ENCODE measurements at regions not wholly inside any gene's neighbourhood (a gene's known extent, or its start where the extent isn't known, plus 50 kb on each side); places are given as distances from the start of the nearest gene placed in this dataset.

DNA sequence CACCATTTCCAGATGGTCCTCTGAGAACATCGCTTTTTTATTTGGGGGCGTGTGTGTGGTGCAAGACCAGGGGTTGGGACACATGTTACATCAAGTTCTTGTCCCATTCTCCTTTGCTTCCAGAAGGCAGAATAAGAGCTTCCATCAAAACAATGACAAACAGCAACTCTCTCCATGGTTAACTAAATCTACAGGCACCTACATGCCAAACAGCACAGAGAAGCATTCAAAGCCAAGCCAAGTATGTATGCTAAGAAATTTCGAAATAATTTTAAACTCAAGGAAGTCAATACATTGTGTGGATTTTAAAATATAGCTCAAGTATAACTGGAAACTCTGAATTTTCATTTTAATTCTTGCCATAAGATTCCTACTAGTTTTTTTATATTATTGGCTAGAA is 105.6 kb downstream of the SEC61B start:
- no peak for DNase-seq (ENCODE audit: low read depth)

DNA sequence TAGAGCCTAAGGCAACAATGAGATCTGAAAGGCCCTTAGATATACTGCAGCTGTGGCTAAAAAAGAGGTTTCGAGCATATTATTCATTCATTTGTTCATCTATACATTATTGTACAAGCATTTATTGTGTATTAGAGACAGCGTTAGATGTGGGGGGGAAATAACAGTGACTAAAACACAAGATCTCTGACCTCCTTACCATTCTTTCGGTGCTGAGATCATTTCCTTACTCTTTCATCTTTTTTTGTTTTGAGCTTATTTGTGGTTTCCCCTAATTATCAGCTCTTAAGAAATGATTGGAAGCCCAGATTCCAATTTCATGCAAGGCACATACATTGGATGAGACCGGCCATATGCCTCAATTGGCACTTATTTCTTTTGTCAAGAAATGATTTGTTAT is 113.2 kb downstream of the SEC61B start:
- DNase-seq (ENCODE audit: low read depth) = no peak

DNA sequence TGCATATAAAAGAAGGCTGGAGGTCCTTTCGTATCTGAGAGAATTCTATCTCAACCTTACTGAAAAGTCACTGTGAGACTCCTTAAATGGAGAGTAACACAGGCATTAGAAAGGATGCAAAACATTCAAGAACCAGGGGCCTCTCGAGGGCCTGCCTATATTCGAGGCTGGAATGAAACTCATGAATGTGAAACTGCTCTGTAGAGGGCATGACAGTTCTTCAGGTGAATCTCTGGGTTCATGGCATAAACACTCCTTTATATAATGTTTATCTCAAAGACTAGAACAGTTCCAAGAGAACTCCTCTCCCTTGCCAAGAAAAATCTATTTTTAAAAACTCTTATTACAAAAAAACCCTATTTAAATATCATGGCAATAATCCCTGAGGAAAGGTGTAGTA is 113.9 kb downstream of the SEC61B start:
- DNase-seq (ENCODE audit: low read depth) = no peak

DNA sequence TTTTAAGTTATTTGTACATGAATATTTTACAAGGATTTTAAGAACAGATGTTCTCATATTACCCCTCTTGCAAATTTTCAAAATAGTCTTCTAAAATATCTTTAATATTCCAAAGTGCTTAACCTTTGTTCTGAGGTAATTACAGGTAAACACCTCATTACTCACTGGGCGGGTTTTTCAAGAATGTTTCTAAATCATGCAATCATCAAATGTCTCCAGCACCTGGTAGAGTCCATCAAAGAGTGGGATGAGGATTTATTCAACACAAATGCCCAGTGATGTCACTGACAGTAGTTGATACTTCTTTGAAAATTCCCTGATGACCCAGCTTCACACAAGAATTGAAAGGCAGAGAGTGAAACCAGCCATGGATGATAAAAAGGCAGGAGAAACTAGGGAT is 114.4 kb downstream of the SEC61B start:
- DNase-seq (ENCODE audit: low read depth) = no peak

DNA sequence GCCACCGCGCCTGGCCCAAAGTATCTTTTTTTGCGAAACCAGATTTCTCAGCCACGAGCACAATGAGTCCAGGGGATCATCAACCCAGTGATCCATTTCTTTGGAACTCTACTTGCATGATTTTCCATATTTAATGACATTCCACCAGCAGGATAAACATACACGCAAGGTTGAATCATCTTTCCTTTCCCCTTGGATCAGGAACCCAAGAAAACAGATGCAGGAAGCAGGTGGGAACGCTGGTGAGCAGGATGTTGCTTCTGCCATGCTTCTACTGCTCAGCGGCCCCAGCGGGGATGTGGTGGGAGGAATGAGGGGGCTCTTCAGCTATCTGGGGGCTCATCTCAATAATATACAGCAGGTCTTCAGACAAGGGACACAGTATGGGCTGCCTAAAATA is 118.2 kb downstream of the SEC61B start:
- DNase-seq (ENCODE audit: low read depth) = no peak

DNA sequence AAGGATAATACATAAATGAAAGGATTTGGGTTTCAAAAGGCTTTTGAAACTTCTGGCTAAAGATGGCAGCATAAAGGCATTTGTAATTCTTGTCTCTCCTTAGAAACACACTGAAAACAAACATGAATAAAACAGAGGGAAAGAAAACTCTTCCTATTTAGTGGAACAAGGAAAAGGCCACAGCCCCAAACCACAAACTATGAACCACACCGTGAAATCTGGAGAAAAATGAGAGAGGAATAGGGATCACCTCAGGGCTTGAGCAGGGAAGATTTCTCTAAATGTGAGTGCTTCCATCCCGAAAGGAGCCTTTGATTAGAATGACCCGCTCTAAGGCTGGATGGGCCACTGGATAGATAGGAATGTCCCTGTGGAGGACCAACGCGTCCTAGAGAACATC is 119.6 kb downstream of the SEC61B start:
- no peak for DNase-seq (ENCODE audit: low read depth)

DNA sequence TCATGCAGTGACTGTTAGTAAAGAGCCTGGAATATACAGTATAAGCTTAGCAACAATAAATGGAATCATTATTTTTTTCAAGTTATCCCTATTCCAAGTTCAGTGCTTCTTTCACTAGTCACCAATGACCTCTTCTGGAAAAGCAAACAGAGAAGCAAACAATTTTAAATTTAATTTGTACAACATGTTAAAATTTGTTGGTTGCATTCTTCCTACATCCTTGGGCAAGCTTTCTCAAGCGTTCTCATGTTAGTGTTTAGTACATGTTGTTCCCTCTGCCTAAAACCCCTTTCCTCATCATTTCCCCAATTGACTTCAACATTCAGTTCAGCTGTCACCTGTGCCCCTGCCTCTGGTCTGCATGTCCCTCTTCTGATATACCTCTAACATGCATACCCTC is 123.4 kb downstream of the SEC61B start:
- no peak for DNase-seq (ENCODE audit: low read depth)

DNA sequence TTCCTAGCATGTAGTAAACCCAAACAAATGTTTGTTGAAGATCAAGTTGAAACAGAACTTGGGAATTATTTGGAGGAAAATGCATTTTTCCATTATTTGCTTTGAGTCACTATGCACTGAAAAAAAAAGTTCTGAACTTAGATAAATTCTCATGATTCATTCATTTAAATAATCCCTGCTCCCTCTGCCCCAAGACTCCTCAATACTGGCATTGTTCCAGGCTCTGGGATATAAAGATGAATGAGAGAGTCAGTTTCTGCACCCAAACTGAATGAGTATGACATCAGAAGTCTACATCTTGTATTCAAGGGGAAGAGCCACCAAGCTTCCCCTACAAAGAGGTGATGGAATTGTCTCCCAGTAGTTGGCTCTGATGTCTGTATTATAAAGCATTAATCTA is 123.9 kb downstream of the SEC61B start:
- no peak for DNase-seq (ENCODE audit: low read depth)

DNA sequence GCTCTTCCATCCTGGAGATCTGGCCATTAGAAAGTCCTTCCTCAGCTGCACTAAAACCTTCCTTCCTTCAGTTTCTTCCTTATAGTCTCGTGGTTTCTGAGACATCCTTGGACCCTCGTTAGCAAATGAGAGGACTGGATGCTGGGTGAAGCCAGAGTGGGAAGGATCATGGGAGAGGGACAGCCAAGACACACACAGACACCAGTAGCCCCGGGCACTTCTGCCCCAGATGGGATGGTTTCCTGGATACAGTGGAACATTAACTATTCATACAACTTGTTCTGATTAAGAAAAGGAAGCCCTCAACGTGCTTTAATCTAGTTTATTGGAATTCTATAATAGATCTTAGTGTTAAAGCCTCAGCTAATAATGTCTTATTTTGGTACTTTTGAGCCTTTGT is 125.5 kb downstream of the SEC61B start:
- no peak for DNase-seq (ENCODE audit: low read depth)

DNA sequence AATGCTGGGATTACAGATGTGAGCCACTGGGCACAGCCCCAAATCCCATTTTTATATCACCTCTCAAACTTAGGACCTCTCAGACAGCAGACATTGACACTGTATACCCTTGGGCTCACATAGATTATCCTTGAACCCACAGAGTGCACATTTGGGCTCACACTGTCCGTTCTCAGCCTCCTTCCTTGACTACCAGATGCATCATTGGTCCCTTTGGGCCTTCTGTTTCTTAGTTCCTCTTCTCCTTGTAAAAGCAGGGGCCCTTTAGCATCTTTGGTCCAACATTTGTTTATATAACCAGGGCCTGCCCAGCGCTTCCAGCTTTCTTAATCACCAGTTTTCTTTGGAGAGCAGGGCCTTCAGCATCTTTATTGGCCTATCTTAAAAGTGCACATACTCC is 126.2 kb downstream of the SEC61B start:
- no peak for DNase-seq (ENCODE audit: low read depth)

DNA sequence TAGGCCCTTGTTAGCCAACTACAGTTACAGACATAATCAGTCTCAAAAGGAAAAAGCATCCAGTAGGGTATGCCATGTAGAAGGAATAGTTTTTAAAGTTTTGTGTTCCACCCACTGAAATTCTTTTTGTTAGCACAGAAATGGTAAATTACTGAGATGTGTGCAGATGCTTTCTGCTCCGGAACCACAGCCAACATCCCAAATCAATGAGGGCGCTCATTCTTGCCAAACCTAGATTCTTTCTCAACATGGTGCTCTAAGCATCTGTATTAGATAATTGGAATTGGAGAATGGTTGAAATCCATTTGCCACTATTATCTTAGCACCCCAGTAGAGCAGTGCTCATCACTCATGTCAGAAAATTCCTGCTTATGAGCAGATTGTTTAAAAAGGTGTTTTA is 127.8 kb downstream of the SEC61B start:
- no peak for DNase-seq (ENCODE audit: low read depth)

DNA sequence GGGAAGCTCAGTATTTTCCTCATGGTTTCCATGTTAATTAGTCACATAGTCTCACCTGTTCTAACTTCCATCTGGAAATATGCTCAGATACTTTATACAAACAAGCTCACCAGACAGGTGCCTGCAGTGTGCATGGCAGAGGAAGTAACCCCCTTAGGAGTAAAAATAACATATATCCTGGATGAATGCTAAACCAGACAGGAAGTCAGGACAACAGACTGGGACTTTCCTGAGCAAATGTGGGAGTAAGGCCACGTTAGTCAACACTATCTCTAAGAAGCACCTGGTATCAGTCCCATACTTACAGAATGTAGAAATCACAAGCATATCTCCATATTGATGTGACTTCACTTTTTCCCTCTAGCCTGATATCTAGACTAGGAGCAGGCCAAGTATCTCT is 128.4 kb downstream of the SEC61B start:
- DNase-seq (ENCODE audit: low read depth) = no peak

DNA sequence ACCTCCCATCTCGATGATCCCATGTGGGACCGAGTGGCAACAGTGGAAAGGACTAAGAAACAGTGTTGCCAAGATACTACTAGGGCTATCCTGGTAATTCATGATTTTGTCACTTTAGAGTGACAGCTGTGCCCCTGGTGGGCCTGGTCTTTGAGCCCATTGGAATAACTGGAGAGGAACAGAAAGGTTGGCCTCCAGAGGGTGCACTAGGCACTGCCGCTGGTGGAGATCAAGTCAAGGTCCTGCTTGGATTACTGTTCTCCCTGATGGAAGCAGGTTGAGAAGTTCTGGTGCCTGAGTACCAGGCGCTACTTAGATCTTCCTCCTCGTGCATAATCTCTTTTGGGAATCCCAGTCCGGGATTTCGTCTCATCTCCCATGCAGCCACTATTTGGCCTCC is 129.6 kb downstream of the SEC61B start:
- no peak for DNase-seq (ENCODE audit: low read depth)

DNA sequence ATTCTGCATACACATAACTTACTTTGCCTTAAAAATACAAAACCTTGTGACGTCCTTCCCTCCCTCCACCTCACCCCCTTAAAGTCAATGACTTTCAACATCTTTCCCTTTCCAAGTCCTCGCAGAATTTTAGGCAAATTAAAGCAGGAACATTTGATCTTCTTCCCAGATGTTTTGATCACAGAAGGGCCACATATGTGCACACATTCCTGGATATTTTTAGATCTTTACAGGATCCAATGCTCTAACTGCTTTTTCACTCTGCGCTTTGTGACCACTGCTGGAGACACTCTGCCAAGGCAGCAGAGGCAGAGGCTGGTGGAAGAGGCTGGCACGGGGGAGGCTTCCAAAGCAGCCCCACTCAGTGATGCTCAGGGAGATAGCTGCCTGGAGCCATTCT is 130.7 kb downstream of the SEC61B start:
- no peak for DNase-seq (ENCODE audit: low read depth)

DNA sequence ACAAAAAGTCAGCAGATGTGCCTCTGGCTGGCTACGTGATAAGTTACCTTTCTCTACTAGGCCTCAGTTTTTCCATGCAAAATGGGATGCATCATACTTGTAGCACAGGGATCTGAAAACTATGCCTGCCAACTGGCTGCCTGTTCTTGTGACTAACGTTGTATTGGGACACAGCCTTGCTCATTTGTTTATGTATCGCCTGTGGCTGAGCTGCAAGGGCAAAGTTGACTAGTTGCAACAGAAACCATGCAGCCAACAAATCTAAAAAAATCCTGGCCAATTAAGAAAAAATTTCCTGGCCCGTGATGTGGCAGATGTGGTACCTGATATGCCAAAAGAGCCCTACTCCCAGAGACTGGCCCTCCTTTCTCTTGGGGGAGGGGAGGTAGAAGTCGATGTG is 131.3 kb downstream of the SEC61B start:
- no peak for DNase-seq (ENCODE audit: low read depth)

DNA sequence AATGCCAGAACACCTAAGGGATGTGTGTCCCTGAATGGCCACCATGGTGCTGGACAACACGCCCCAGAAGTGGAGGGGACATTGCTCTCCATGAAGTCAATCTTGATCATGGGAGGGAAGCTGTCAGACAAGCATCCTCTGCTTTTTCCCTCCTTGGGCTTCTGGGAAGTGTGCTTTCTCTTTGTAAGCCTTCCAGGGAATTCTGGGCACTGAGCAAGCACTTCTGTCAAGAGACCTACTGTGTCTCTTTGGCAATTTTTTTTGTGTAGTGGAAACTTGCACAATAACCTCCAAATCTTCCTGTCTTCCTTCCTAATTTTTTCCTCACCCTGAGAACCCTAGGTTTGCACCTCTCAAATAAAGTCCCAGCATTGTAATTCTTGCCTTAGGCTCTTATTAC is 132.0 kb downstream of the SEC61B start:
- DNase-seq (ENCODE audit: low read depth) = no peak

DNA sequence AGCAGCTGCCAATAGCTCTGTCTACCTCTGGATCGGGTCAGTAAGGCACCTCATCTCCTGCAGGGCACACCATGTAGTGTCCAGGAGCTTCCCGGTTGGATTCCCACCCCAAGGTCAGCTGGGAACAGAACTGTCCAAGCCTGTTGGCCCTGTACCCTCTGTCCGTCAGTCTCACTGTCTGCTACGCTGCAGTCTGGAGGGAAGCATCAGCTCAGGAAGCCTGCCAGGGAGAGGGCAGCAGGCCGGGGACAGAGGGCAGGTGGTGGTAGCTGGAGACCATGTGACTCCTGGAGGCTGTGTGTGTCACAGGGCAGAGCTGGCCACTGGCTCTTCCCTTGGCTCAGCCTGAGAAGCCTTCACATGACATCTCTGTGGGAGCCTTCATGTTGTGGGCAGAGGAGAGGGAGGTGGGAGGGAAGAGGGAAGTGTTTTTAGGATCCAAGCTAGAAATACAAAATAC is 134.5 kb downstream of the SEC61B start:
- no peak for DNase-seq (ENCODE audit: low read depth)

DNA sequence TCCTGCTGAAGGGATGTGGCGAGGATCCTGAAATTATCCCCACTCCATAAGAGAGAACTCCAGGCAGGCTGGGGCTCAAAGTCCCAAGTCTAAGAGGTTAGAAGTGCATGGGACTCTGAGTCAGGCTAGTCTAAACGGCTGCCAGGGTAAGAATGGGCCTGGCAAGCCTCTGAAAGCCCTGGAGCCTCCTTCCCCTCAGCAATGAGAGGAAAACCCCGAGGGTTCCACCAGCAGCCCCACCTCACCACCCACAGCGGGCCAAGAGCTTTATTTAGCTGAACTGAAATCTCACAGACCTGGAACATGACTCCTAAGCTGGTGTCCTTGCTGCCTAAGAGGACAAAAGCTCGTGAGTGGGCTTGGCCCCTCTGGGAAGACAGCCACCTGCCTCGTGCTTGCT is 135.5 kb downstream of the SEC61B start:
- no peak for DNase-seq (ENCODE audit: low read depth)

DNA sequence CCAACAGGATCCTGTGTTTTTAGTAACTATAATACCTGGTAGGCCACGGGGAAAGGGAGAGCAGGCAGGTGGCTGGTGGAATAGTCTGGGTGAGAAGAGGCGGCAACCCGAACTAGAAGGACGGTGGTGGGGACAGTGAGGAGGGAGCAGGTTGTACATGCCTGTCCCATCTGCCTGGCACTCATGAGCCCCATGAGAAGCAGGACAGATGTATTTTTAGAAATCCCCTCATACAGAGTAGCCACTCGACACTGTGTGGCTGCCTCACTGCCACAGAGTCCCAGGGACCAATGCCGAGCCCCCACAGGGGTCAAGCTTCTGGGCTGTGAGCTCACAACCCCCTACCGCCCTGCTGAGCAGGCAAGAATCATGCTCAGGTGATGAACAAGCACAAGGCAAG is 136.6 kb downstream of the SEC61B start:
- DNase-seq (ENCODE audit: low read depth) = no peak

DNA sequence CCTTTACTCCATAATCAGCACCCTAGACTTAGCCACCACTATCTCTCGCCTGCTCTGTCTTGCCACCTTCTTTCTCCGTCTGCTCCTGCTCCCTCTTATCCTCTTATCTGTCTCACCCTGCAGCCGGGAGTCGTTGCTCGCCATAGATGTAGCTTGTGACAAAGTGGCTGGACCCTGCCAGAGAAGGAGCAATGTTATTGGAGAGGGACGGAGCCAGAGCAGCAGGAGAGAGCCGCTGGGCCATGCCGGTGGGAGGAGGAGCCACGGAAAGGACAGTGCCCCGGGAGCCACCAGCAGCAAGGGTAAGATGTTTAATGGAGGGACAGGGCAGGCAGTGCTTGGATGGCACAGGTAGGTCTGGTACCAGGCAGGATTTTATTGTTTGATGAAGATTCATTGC is 137.3 kb downstream of the SEC61B start:
- DNase-seq (ENCODE audit: low read depth) = no peak

DNA sequence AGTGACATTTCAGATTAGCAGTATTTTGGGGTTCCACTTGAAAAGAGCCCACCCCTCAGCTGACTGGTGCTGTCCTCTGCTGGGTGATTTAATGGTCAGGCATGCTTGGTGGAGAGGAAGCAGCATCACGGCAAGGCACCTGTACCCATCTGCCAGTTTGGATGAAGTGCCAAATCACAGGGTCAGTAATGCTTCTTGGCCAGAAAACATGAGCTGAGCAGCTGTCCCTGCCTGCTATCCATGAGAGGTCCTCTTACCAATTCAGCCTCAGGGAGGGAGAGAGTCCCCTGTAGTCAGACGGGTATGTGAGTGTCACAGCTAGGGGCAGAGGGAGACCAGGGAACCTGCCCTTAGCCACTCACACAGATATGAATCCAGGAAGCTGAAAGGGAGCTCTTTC is 137.9 kb downstream of the SEC61B start:
- DNase-seq (ENCODE audit: low read depth) = no peak

DNA sequence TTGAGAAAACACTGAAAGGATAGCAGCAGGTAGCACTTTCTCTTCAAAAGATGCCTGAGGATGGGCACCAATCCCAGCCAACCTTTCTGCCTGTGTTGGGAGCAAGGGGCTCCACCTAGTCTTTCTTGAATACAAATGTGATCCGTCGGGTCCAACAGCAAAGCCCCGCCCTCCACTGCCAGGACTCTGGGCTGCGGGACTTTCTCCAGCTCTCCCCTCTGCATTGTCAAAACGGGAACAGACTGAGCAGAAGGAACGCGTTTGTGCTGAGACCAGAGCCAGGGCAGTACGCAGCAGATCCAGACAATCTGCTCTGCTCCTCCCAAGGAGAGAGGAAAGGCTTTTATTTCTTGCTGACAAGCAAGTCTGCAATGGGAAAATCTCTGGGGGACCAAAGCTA is 139.7 kb downstream of the SEC61B start:
- DNase-seq (ENCODE audit: low read depth) = no peak

DNA sequence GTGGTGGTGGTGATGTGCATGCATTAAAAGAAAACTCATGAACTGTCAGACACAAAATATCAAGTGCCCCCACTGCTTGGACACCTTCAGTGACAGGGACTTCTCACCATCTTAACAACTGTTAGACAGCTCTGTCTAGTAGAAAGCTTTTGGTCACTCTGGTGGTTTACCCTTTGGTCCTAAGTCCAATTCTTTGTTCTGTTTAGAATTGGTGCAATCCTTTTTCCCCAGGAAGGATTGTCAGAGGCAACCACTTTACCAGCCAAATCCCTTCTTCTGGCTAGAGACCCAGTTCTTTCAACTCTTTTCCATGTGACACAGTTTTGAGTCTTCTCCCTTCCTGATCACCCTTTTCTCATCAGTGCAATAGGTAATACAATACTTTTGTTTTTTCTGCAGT is 140.2 kb downstream of the SEC61B start:
- DNase-seq (ENCODE audit: low read depth) = no peak

DNA sequence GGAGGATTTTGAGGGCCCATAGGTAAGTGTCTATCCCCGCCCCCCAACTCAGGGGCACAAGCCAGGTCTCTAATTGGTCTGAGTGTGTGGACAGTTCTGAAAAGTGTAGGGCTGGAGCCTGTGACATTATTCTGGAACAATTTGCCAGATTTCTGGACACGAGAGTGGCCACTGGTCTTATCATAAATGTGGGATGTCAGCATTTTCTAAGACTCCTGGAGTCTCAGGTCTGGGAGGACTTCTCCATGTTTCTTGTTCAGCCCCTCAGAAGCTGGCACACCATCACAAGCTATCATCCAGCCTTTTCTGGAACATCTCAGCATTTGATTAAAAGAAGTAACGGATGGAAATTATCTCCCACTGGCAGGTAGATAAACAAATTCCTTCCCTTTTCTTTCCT is 141.4 kb downstream of the SEC61B start:
- DNase-seq (ENCODE audit: low read depth) = no peak

DNA sequence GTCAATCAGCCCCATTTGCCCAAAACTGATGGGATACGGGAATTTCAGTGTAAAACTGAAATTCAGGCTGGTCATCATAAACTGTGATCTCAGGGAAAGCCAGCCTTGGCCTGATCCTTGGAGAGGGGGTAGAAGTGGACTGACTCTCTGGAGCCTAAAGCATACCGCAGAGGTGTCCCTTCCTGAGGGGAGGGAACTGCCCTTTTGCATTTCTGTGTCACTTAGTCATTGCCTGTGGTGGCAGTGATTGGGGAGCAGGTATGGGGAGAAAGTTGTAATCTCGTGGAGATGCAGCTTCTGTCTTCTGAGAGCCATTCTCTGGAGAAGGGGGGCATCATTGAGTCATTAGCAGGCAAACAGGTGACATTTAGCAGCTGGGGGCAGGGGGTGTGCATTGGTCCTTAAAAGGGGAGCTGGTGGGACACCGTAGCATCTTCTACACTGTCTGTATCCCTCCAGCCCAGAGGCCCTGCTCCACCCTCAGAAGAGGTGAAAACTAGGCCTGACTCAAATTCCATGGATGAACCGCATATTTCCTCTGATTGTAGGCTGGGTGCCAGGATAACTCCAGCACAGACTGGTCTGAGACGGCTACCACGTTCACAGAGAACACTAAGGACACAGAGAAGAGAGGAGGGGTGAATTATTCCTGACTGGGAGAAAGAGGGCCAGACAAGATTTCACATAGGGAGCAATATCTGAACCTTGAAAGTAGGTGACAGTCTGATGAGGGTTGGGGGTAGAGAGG is 143.3 kb downstream of the SEC61B start:
- DNase-seq (ENCODE audit: low read depth) = no peak

Data from activated gamma-delta T cell treated with anti-CD3 and anti-CD28 coated beads, Interleukin-2, amount 50 U/mL, for 16 hours (primary cell).